Heart left ventricle (tissue), 13 donors: ENCODE measurements at regions not wholly inside any gene's neighbourhood (a gene's known extent, or its start where the extent isn't known, plus 50 kb on each side); places are given as distances from the start of the nearest gene placed in this dataset.

Experiments
- POLR2A ChIP-seq, 2 donors: fragments of 450-650 bp; IDR thresholded peaks; one replicate each; pipeline ENCODE4 v1.6.1; 2017; ENCODE audit warnings: antibody characterized with exemption in 2 of 2, mild to moderate bottlenecking in 2 of 2, moderate library complexity in 2 of 2
- TF ChIP-seq, protein P1 (sequence below), 12 donors: fragments of 200-600 bp; sonication (generic) in 4 of 12; IDR thresholded peaks; one replicate each; pipeline versions ENCODE4 v1.5.0 to v1.8.0; 2018 to 2022; ENCODE audit warnings: antibody characterized with exemption in 12 of 12, mild to moderate bottlenecking in 5 of 12
- donor health status: ischemic (EF 13 %, LVEDD 7.1; RV severe dilation, severe dysfunction).
- donor health status: DM: no; HTN: yes; CAD: no.
- donor health status: DM: no; HTN: no; CAD: no.
- donor health status: ischemic (EF 25% LVEDD 6.9; RV normal size, moderate dysfunction).
- donor health status: ischemic (EF 25% LVEDD 5.7; RV mildly dilated, moderate dysfunction).
- donor health status: ischemic (EF 35%, LVEDD 5.7; RV mildly dilated, moderate dysfunction).
- donor health status: nonischemic (EF 11% LVEDD 7.7; RV severe dilation, severe dysfunction).
- donor health status: DM: yes; HTN: yes; CAD: no.
- donor health status: PGD.
- donor health status: ischemic (EF 29% LVEDD 5.4; RV normal size, mild dysfunction).
- donor health status: nonischemic (EF 23%, LVEDD 6.1; RV moderate dilation, normal function).

DNA sequence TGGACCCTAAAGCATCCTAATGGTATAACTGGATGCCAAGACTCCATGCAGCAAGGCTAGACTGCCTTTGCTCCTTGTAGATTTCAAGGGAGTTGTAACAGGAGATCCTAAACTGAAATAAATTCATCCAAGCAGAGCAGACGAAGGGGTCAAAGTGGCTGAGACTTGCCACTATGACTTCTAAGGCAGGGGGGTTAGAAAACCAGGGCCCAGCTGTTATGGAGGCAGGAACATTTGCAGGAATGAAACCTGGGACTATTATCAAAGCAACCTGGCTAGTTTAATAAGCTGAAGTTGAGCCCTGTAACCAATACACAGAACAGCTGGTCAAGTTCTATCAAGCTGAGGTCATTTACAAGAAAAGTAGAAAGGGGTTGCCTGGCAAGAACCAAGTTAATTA is 122.2 kb upstream of the TRPC6 start:
- TF ChIP-seq, protein P1, sequence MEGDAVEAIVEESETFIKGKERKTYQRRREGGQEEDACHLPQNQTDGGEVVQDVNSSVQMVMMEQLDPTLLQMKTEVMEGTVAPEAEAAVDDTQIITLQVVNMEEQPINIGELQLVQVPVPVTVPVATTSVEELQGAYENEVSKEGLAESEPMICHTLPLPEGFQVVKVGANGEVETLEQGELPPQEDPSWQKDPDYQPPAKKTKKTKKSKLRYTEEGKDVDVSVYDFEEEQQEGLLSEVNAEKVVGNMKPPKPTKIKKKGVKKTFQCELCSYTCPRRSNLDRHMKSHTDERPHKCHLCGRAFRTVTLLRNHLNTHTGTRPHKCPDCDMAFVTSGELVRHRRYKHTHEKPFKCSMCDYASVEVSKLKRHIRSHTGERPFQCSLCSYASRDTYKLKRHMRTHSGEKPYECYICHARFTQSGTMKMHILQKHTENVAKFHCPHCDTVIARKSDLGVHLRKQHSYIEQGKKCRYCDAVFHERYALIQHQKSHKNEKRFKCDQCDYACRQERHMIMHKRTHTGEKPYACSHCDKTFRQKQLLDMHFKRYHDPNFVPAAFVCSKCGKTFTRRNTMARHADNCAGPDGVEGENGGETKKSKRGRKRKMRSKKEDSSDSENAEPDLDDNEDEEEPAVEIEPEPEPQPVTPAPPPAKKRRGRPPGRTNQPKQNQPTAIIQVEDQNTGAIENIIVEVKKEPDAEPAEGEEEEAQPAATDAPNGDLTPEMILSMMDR (IDR thresholded peaks at IDR 0.05), result no peak
- no peak for TF ChIP-seq POLR2A (IDR thresholded peaks at IDR 0.05)
